ENCODE measurements at regions not wholly inside any gene's neighbourhood (a gene's known extent, or its start where the extent isn't known, plus 50 kb on each side); places are given as distances from the start of the nearest gene placed in this dataset.

DNA sequence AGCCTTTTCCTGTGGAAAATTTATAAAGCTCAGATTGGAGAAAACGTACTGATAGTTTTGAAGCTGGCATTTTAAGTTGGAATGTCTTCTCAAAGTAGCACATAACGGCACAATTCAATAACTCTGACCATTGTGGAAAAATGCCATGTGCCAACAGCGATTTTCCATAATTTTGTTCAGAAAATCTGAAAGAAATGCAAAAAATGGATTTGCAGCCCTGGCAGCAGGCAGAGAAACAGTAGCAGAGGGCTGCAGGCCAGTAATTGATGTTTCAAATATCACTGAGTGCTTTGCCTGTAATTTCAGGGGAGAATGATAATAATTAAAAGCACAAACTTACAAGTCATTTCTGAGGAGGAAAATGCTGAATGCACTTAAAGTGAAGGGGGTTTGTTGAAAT, 507.4 kb downstream of the MAFB start:
- no peak for DNase-seq (ENCODE audit: low read depth in 3 of 3, low spot score in 1 of 3)

GRCh38 chr20:40176098-40176841, 512.8 kb downstream of the MAFB start:
- no peak for DNase-seq (ENCODE audit: low read depth in 3 of 3, low spot score in 1 of 3)

GRCh38 chr20:40175296-40175695, 513.7 kb downstream of the MAFB start:
- no peak for DNase-seq (ENCODE audit: low read depth in 3 of 3, low spot score in 1 of 3)

DNA sequence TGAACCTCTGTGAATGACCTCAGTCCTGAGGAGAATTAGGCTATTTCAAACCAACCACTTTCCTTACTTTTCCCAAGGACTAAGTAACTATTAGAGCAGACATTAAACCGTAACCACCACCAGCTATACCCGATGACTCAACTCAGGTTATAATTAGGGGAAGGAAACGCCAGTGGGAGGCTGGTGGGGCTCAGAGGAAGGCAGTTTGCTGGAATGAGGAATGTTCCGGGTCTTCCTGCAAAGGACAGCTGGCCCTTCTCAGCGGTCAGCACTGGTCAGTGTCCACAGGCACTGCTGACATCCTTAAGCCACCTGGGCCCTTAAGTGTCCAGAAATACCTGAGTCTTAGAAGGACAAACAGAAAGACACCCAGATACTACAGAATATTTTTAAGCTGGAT, 515.2 kb downstream of the MAFB start:
- no peak for DNase-seq (ENCODE audit: low read depth in 3 of 3, low spot score in 1 of 3)

DNA sequence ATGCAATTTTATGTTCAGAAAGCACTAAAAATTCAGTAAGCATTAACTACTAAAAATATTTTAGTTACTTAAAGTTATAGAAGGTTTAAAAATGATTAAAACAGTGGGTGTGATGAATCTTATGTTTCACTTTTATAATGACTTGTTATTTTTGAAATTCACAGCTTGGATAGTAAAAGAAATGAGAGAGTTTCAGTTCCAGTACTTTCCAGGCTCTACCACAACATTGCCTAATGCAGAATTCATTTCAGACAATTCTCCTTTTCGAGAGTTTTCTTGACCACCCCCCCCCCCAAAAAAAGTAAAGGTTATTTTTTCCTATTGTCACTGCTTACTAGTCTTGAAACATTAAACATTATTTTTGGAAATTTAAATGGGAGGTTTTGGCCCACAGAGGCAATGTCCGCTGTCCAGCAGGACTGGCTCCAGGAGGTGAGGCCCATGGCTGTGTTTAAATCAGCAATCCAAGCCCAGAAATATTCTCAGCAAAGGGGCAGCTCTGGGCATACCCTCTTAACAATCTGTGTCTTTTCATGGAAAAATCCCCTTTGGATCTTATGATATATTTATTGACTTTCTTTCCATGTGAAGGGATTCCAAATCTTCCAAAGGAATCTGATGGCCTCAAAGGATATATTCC, 519.9 kb downstream of the MAFB start:
- DNase-seq (ENCODE audit: low read depth in 3 of 3, low spot score in 1 of 3), result no peak

GRCh38 chr20:40161391-40161790, 527.6 kb downstream of the MAFB start:
- DNase-seq (ENCODE audit: low read depth in 3 of 3, low spot score in 1 of 3), result no peak

DNA sequence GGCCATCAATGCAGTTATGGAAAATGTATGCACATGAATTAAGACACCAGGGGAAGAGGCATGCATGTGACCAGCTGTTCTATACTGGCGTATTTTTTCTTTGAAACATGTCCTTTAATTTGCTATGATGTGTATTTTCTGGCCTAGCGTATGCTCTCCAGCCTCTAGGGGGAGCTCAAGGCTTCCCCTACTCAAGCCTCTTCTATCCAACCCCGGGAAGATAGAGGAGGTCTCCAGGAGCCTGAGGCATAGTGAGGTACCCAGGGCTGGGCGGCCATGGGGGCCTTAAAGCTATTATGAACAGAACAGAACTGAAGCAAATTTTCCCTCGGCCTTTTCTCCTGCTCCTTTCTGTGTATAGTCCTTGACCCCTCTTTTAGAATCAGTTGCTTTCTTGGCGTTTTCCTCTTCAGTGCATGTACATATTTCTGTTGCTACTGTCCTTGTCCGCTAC, 528.9 kb downstream of the MAFB start:
- DNase-seq (ENCODE audit: low read depth in 3 of 3, low spot score in 1 of 3), result no peak

DNA sequence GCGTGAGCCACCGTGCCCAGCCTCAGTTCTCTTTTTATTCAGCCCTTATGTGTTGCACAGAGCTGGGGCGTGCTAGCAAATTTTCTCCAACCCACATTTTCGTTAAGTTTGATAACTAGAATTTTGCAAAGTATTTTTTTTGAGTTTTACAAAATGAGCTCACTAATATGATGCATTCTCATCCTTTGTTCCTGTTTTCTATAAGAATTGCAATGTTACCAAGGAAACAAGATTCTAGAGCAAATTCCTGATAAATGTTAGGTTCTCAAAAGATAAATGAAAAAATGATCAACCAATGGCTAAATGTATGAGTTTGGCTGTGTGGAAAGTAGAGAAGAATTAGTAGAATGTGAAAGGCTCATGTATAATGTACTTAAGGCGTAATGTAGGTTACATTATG, 529.8 kb downstream of the MAFB start:
- no peak for DNase-seq (ENCODE audit: low read depth in 3 of 3, low spot score in 1 of 3)

GRCh38 chr20:40156600-40157317, 532.3 kb downstream of the MAFB start:
- DNase-seq (ENCODE audit: low read depth in 3 of 3, low spot score in 1 of 3), result no peak

DNA sequence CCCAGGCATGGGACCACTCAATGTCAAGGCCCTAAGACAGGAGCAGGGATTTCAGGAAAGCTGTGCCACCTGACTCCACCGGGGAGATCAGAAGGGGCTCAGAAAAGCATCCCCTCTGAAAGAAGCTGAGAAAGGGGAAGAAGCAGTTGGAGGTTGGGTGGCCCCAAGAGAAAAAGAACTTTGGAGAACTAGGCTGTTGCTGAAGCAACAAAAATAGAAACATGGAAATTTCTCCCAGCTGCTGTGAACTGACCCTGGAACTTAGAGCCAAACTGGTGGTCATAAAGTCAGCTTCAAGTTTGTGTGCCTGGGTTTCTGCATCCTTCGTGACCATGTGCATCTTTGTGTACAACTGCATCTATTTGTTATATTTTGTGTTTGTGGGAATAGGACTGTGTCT, 534.5 kb downstream of the MAFB start:
- no peak for DNase-seq (ENCODE audit: low read depth in 3 of 3, low spot score in 1 of 3)

GRCh38 chr20:40148886-40149285, 540.1 kb downstream of the MAFB start:
- DNase-seq (ENCODE audit: low read depth in 3 of 3, low spot score in 1 of 3), result no peak

GRCh38 chr20:40146071-40146470, 543.0 kb downstream of the MAFB start:
- DNase-seq (ENCODE audit: low read depth in 3 of 3, low spot score in 1 of 3), result no peak

- no peak for DNase-seq (ENCODE audit: low read depth in 3 of 3, low spot score in 1 of 3)
Measured at GRCh38 chr20:40144581-40144980, 544.5 kb downstream of the MAFB start.

- DNase-seq (ENCODE audit: low read depth in 3 of 3, low spot score in 1 of 3), result no peak
Measured at GRCh38 chr20:40134176-40134575, 554.9 kb downstream of the MAFB start.

- no peak for DNase-seq (ENCODE audit: low read depth in 3 of 3, low spot score in 1 of 3)
Measured at GRCh38 chr20:40120827-40121226, 568.2 kb downstream of the MAFB start.

DNA sequence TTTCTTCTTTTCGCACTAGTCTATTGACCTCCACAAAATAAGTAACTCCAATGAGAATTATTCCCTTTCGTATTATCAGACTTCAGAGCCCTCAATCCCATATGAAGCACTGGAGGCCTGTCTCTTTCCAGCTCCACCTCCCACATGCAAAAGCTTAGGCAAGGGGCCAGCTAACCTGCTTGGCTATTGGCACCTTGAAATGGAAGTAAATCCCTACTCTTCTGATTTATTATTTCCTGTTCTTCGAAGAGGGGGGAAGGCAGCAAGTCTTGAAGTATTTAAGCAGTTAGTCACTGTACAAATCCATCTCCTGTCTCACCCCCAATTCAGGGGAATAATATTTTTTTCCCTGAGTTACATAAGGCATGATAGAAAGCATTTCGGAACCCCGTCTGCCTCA, 577.8 kb downstream of the MAFB start:
- no peak for DNase-seq (ENCODE audit: low read depth in 3 of 3, low spot score in 1 of 3)

DNA sequence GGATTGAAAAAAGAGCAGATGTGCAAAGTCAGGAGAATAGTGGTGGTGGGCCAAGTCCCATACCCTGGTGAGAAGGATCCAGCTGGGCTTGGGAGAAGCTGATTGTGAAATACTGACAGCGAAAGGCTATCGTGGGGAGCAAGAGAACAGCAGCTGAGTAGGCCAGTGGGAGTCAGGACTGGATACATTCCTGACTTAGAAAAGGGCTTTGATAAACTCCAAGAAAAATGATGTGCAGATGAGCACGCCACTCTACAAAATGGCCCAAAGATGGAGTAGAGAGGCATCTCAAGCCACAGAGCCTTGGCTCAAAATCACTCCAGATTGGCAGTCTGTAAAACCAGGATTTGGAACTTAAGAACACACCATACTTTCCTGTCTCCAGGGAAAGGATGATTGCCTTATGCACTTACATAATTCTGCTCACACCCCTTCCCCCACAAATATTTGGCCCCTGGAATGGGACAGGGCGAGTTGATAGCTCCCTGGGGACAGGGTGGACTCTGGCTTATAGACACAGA, 578.7 kb downstream of the MAFB start:
- DNase-seq (ENCODE audit: low read depth in 3 of 3, low spot score in 1 of 3), result no peak

DNA sequence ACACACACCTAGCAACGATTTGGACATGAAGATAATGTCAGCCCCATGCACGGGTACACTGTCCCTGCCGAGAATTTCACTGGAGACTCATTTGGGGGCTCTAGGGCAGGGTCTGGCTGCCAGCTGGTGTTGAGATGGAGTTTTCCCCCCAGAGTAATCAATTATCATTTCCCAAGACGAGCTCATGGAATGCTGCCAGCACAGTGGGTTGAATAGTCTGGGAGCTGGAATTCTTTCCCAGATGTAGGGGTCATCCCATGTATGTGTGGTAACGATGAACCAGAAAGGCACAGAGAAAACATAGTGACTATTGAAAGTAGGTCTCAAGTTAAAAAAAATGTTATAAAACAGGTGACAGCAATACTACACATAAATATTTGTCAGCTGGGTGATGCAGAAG, 579.9 kb downstream of the MAFB start:
- DNase-seq (ENCODE audit: low read depth in 3 of 3, low spot score in 1 of 3), result no peak

GRCh38 chr20:40108321-40108720, 580.7 kb downstream of the MAFB start:
- no peak for DNase-seq (ENCODE audit: low read depth in 3 of 3, low spot score in 1 of 3)

DNA sequence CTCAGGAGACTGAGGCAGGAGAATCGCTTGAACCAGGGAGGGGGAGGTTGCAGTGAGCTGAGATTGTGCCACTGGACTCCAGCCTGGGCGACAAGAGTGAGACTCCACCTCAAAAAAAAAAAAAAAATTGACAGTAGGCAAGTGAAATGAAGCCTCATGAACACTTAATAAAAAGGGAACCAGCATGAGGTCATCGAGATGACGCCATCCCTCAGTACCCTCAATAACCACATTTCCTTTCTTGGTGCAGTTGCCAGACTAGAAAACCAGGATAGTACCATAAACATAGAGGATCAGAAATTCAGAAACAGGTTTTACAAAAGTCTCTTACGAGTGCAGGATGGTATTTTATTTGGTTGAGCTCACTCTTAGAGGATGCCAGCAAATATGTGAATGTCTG, 584.1 kb downstream of the MAFB start:
- DNase-seq (ENCODE audit: low read depth in 3 of 3, low spot score in 1 of 3), result no peak

GRCh38 chr20:40103420-40103819, 585.6 kb downstream of the MAFB start:
- DNase-seq (ENCODE audit: low read depth in 3 of 3, low spot score in 1 of 3), result no peak

DNA sequence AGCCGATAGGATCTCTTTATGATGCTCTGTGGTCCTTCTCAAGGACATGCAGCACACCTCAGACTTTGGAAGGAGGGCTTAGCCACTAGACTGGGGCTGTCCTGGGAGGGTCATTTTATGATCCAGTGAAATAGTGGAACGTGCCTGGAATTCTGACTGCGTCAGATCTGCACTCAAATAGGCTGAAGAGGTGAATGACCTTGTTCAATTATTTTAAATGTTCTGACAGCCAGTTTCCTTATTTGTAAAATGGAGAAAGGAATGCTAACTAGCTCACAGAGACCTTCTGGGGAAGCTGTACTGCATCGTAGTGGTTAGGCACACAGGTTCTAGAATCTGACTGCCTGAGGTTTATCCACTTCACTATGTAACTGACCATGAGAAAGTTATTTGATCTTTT, 587.5 kb downstream of the MAFB start:
- DNase-seq (ENCODE audit: low read depth in 3 of 3, low spot score in 1 of 3), result no peak
